HL-60 (cell line): ENCODE measurements at regions not wholly inside any gene's neighbourhood (a gene's known extent, or its start where the extent isn't known, plus 50 kb on each side); places are given as distances from the start of the nearest gene placed in this dataset.
"Not testable (repeated sequence)": the region's sequence is repeated elsewhere in the genome, so short reads cannot be mapped to it uniquely, and the experiment has no call there.

Source experiments
- POLR2AphosphoS5 ChIP-seq: IDR thresholded peaks from 2 replicates; pipeline ENCODE4 v1.6.1; 2012; ENCODE audit warnings: low read depth
- TF ChIP-seq, protein P1 (sequence below): IDR thresholded peaks from one replicate; pipeline ENCODE4 v1.5.1; 2011; ENCODE audit warnings: low read length, control low read depth, inconsistent platforms; ENCODE audit not compliant: insufficient read depth

GRCh38 chr6:51224580-51225240, 406.0 kb downstream of the TFAP2B start:
- TF ChIP-seq, protein P1, sequence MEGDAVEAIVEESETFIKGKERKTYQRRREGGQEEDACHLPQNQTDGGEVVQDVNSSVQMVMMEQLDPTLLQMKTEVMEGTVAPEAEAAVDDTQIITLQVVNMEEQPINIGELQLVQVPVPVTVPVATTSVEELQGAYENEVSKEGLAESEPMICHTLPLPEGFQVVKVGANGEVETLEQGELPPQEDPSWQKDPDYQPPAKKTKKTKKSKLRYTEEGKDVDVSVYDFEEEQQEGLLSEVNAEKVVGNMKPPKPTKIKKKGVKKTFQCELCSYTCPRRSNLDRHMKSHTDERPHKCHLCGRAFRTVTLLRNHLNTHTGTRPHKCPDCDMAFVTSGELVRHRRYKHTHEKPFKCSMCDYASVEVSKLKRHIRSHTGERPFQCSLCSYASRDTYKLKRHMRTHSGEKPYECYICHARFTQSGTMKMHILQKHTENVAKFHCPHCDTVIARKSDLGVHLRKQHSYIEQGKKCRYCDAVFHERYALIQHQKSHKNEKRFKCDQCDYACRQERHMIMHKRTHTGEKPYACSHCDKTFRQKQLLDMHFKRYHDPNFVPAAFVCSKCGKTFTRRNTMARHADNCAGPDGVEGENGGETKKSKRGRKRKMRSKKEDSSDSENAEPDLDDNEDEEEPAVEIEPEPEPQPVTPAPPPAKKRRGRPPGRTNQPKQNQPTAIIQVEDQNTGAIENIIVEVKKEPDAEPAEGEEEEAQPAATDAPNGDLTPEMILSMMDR, result not testable (repeated sequence)
- not testable (repeated sequence) for TF ChIP-seq POLR2AphosphoS5
